GM10266 (cell line): ENCODE measurements at regions not wholly inside any gene's neighbourhood (a gene's known extent, or its start where the extent isn't known, plus 50 kb on each side); places are given as distances from the start of the nearest gene placed in this dataset.

Experiments used
- DNase-seq: peaks from one replicate; pipeline ENCODE4 v3.0.0; 2012; ENCODE audit errors: extremely low spot score
- CTCF ChIP-seq: IDR thresholded peaks from 2 replicates; pipeline ENCODE4 v1.5.1; 2012; ENCODE audit warnings: mild to moderate bottlenecking, low read depth; ENCODE audit not compliant: control insufficient read depth, insufficient read depth; ENCODE audit errors: missing control alignments

- DNase-seq: no peak
- TF ChIP-seq CTCF: no peak
These were observed 142.0 kb upstream of the KIF2B start for GRCh38 chr17:53680745-53681144.

- TF ChIP-seq CTCF: no peak
- DNase-seq: no peak
These were observed 153.9 kb upstream of the KIF2B start for GRCh38 chr17:53668854-53669253.

GRCh38 chr17:53662608-53663007 is 160.1 kb upstream of the KIF2B start:
- DNase-seq: no peak
- no peak for TF ChIP-seq CTCF

- no peak for TF ChIP-seq CTCF
- DNase-seq: no peak
These were observed 163.5 kb upstream of the KIF2B start for GRCh38 chr17:53659181-53659580.

- TF ChIP-seq CTCF: no peak
- DNase-seq: no peak
These were observed 167.1 kb upstream of the KIF2B start for GRCh38 chr17:53655591-53655990.

- DNase-seq: no peak
- no peak for TF ChIP-seq CTCF
These were observed 173.5 kb upstream of the KIF2B start for GRCh38 chr17:53649201-53649600.

- TF ChIP-seq CTCF: no peak
- DNase-seq: no peak
These were observed 175.9 kb upstream of the KIF2B start for GRCh38 chr17:53646835-53647234.
